Pancreas (tissue), 10 donors: ENCODE measurements at regions not wholly inside any gene's neighbourhood (a gene's known extent, or its start where the extent isn't known, plus 50 kb on each side); places are given as distances from the start of the nearest gene placed in this dataset.

Source experiments
- ATAC-seq, 4 donors: fragments of 200-7000 bp; cut with Tn5 transposase; one replicate each; pipeline versions ENCODE4 v1.8.0 to v1.9.1; 2020; ENCODE audit warnings: mild to moderate bottlenecking in 4 of 4, moderate library complexity in 4 of 4
- DNase-seq, 6 donors: peaks; one replicate each; pipeline ENCODE4 v3.0.0-alpha.2; 2020
- FAIRE-seq: peaks from 2 replicates; lab custom pipeline; 2012; peaks lifted over from hg19 to GRCh38; lab: Jason Lieb, UNC
- H3K27ac ChIP-seq, 4 donors: fragments of 200-600 bp; sonication (generic); 1 replicate in 3 of 4; 2 replicates in 1 of 4; pipeline versions ENCODE4 v1.5.0 to v1.8.0; 2020
- H3K27me3 ChIP-seq, 4 donors: fragments of 200-600 bp; one replicate each; pipeline ENCODE4 v1.8.0; 2021
- H3K36me3 ChIP-seq, 3 donors: fragments of 200-600 bp; sonication (generic) in 1 of 3; one replicate each; pipeline versions ENCODE4 v1.5.0 to v1.8.0; 2020 to 2021
- H3K4me1 ChIP-seq, 3 donors: fragments of 200-600 bp; one replicate each; pipeline ENCODE4 v1.8.0; 2021
- H3K4me3 ChIP-seq, 4 donors: fragments of 200-600 bp; sonication (generic) in 2 of 4; one replicate each; pipeline versions ENCODE4 v1.5.0 to v1.8.0; 2020 to 2021
- H3K9me3 ChIP-seq, 4 donors: fragments of 200-600 bp; one replicate each; pipeline ENCODE4 v1.8.0; 2021
- WGBS, 2 donors: extraction: QIAGEN DNeasy Blood & Tissue Kit; methylation state at CpG; one replicate each; pipeline ENCODE4 v1.1.7; 2013; 5-methylcytosine and 5-hydroxymethylcytosine counted together
- intact Hi-C, 3 donors: fragments of 100-400 bp; cut with DNase I; formaldehyde crosslinking; loops; one replicate each; pipeline versions ENCODE4 v1.11.1 to v1.14.2; 2022
- TF ChIP-seq, protein P1 (sequence below), 4 donors: fragments of 200-600 bp; sonication (generic) in 3 of 4; IDR thresholded peaks; one replicate each; pipeline versions ENCODE4 v1.5.0 to v1.8.0; 2021; ENCODE audit warnings: antibody characterized with exemption in 4 of 4
- donor health status: healthy with polysubstance abuse.
- donor health status: DM: no; HTN: no; CAD: no; lungs with moderate emphysema.
- donor health status: DM: no; HTN: no; CAD: no.
- donor health status: control.
- donor health status: control.
- donor health status: Bipolar disorder and iron deficiency.
- donor health status: DM: yes; HTN: yes; CAD: no.
- donor health status: DM: no; HTN: no; CAD: no.
- donor health status: DM: no; HTN: no; CAD: no.
- donor health status: DM: yes; HTN: yes; CAD: no.

DNA sequence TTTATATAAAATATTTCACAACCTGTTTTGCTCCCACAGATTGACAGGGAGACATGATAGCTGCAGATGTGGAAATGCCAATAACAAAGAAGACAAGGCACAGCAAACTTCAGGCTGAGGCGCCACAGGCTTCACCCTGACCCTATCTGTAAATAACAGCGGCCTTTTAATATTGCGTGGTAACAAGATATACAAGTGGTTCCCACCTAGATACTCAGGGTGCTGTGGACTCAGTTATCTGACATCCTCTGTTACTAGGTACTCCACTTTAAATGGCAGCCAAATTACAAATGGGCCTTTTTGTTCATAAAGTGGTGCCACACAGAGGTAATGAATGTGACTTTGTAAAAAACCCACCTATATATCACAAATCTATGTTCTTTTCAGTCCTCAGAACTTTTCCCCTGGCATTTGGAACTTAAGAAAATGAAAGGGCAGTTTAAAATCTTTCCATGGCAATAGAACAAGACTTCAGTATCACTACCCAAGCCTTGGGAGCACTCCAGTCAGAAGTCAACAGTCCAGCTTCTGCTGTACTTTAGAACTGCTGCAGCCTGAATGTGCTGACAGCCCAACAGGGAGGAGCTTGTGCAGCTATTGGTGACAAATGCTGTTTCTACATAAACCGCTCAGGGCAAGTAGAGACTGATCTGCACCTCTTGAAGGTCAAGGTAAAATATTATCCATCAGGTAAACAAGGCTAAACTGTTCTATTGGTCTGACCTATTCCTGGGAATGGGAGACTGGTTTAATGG is 86.2 kb upstream of the DCD start:
- peaks cover 0 to 12% (median 10%) of the 10 kb centered on the region in 3 donors for H3K4me1 ChIP-seq
- FAIRE-seq (no peak), ATAC-seq (peak; percentile 89 to 99 (median 96)), DNase-seq (peak in 4 of 6 donors; percentile 18 to 56 (median 28))
- TF ChIP-seq, protein P1, sequence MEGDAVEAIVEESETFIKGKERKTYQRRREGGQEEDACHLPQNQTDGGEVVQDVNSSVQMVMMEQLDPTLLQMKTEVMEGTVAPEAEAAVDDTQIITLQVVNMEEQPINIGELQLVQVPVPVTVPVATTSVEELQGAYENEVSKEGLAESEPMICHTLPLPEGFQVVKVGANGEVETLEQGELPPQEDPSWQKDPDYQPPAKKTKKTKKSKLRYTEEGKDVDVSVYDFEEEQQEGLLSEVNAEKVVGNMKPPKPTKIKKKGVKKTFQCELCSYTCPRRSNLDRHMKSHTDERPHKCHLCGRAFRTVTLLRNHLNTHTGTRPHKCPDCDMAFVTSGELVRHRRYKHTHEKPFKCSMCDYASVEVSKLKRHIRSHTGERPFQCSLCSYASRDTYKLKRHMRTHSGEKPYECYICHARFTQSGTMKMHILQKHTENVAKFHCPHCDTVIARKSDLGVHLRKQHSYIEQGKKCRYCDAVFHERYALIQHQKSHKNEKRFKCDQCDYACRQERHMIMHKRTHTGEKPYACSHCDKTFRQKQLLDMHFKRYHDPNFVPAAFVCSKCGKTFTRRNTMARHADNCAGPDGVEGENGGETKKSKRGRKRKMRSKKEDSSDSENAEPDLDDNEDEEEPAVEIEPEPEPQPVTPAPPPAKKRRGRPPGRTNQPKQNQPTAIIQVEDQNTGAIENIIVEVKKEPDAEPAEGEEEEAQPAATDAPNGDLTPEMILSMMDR (IDR thresholded peaks at IDR 0.05): no peak
- H3K27me3 ChIP-seq: no peaks in the 10 kb centered on the region
- WGBS, 2 donors: 65% methylated on average over 4 of the region's 4 CpGs
- H3K36me3 ChIP-seq: no peaks in the 10 kb centered on the region
- no peaks in the 10 kb centered on the region for H3K9me3 ChIP-seq
- H3K4me3 ChIP-seq: no peak overlapping the region
- H3K27ac ChIP-seq: peak overlapping the region in 1 of 4 donors; percentile 5
- intact Hi-C loops: no loop called here

- no peak for FAIRE-seq
- H3K36me3 ChIP-seq: no peaks in the 10 kb centered on the region
- DNase-seq: no peak
Measured at GRCh38 chr12:54725233-54725843, 77.2 kb upstream of the DCD start.

GRCh38 chr12:54723379-54724256 is 75.5 kb upstream of the DCD start:
- FAIRE-seq: no peak
- peak in 1 of 4 donors; percentile 54 for ATAC-seq
- intact Hi-C loops: no loop called here
- WGBS, 2 donors: 52 to 60% methylated on average over 5 of the region's 5 CpGs
- Histone ChIP-seq H3K27ac (no peak overlapping the region), H3K9me3 (no peaks in the 10 kb centered on the region), H3K4me1 (no peaks in the 10 kb centered on the region), H3K36me3 (no peaks in the 10 kb centered on the region), H3K4me3 (no peak overlapping the region), H3K27me3 (no peaks in the 10 kb centered on the region)
- TF ChIP-seq, protein P1 (IDR thresholded peaks at IDR 0.05): peak; percentile 13 to 33 (median 21)
- no peak for DNase-seq

More at GRCh38 chr12:54725233-54725843, 77.2 kb upstream of the DCD start:
- Histone ChIP-seq H3K9me3 (no peaks in the 10 kb centered on the region), H3K4me1 (no peaks in the 10 kb centered on the region), H3K27ac (no peak overlapping the region), H3K27me3 (no peaks in the 10 kb centered on the region), H3K4me3 (no peak overlapping the region)
- TF ChIP-seq, protein P1 (IDR thresholded peaks at IDR 0.05): peak in 3 of 4 donors; percentile 10 to 28 (median 27)
- ATAC-seq: peak in 3 of 4 donors; percentile 55 to 70 (median 65)
- 16 to 21% methylated on average over 5 of the region's 5 CpGs for WGBS, 2 donors
- intact Hi-C loops: no loop called here

- Histone ChIP-seq H3K27me3 (no peaks in the 10 kb centered on the region), H3K4me3 (no peak overlapping the region), H3K4me1 (no peaks in the 10 kb centered on the region), H3K27ac (no peak overlapping the region), H3K36me3 (no peaks in the 10 kb centered on the region), H3K9me3 (no peaks in the 10 kb centered on the region)
- intact Hi-C loops: no loop called here
- ATAC-seq: no peak
- TF ChIP-seq, protein P1 (IDR thresholded peaks at IDR 0.05): no peak
- WGBS, 2 donors: 65 to 67% methylated on average over 3 of the region's 3 CpGs
- no peak for DNase-seq
- FAIRE-seq: no peak
Measured at GRCh38 chr12:54721312-54721711, 73.1 kb upstream of the DCD start.
